ENCODE measurements at regions not wholly inside any gene's neighbourhood (a gene's known extent, or its start where the extent isn't known, plus 50 kb on each side); places are given as distances from the start of the nearest gene placed in this dataset.

GRCh38 chr1:216902669-216903381, 179.6 kb upstream of the ESRRG start:
- no peak for TF ChIP-seq CTCF (IDR thresholded peaks at IDR 0.05)
- no peak for TF ChIP-seq POLR2A (IDR thresholded peaks at IDR 0.05)
